OCI-LY1 (cell line): ENCODE measurements at regions not wholly inside any gene's neighbourhood (a gene's known extent, or its start where the extent isn't known, plus 50 kb on each side); places are given as distances from the start of the nearest gene placed in this dataset.

Source experiments
- EZH2 ChIP-seq: fragments of 200-600 bp; sonication (generic), shearing (Covaris generic); IDR thresholded peaks from 2 replicates; pipeline ENCODE4 v1.8.0; 2017; ENCODE audit warnings: borderline replicate concordance, mixed run types, mild to moderate bottlenecking, antibody characterized with exemption, low read length, moderate library complexity, mixed read lengths
- TF ChIP-seq, protein P1 (sequence below): fragments of 200-600 bp; sonication (generic), shearing (Covaris generic); IDR thresholded peaks from 2 replicates; pipeline ENCODE4 v1.5.1; 2017; ENCODE audit warnings: mild to moderate bottlenecking, antibody characterized with exemption, low read length, moderate library complexity, mixed read lengths

GRCh38 chr4:148883891-148884290 lies 441.7 kb upstream of the NR3C2 start:
- TF ChIP-seq, protein P1, sequence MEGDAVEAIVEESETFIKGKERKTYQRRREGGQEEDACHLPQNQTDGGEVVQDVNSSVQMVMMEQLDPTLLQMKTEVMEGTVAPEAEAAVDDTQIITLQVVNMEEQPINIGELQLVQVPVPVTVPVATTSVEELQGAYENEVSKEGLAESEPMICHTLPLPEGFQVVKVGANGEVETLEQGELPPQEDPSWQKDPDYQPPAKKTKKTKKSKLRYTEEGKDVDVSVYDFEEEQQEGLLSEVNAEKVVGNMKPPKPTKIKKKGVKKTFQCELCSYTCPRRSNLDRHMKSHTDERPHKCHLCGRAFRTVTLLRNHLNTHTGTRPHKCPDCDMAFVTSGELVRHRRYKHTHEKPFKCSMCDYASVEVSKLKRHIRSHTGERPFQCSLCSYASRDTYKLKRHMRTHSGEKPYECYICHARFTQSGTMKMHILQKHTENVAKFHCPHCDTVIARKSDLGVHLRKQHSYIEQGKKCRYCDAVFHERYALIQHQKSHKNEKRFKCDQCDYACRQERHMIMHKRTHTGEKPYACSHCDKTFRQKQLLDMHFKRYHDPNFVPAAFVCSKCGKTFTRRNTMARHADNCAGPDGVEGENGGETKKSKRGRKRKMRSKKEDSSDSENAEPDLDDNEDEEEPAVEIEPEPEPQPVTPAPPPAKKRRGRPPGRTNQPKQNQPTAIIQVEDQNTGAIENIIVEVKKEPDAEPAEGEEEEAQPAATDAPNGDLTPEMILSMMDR: no peak
- TF ChIP-seq EZH2: no peak
